Ishikawa (cell line): ENCODE measurements at regions not wholly inside any gene's neighbourhood (a gene's known extent, or its start where the extent isn't known, plus 50 kb on each side); places are given as distances from the start of the nearest gene placed in this dataset.

Experiments
- CEBPB ChIP-seq: IDR thresholded peaks from 2 replicates; pipeline ENCODE4 v1.6.1; 2012
- CREB1 ChIP-seq: IDR thresholded peaks from 2 replicates; pipeline ENCODE4 v1.6.1; 2012; ENCODE audit warnings: low read depth
- EGR1 ChIP-seq: IDR thresholded peaks from 2 replicates; pipeline ENCODE4 v1.6.1; 2012
- EP300 ChIP-seq: IDR thresholded peaks from 2 replicates; pipeline ENCODE4 v1.6.1; 2012; ENCODE audit warnings: borderline replicate concordance
- FOXM1 ChIP-seq: IDR thresholded peaks from 2 replicates; pipeline ENCODE4 v1.6.1; 2012; ENCODE audit warnings: low read depth, borderline replicate concordance
- NFIC ChIP-seq: IDR thresholded peaks from 2 replicates; pipeline ENCODE4 v1.6.1; 2012
- RAD21 ChIP-seq: IDR thresholded peaks from 2 replicates; pipeline ENCODE4 v1.6.1; 2012; ENCODE audit warnings: low read depth
- REST ChIP-seq: IDR thresholded peaks from 2 replicates; pipeline ENCODE4 v1.6.1; 2012; ENCODE audit warnings: low read depth, mild to moderate bottlenecking
- TAF1 ChIP-seq: IDR thresholded peaks from 2 replicates; pipeline ENCODE4 v1.6.1; 2012; ENCODE audit warnings: low read depth, mild to moderate bottlenecking
- TCF12 ChIP-seq: IDR thresholded peaks from 2 replicates; pipeline ENCODE4 v1.6.1; 2012; ENCODE audit warnings: low read depth
- TEAD4 ChIP-seq: IDR thresholded peaks from 2 replicates; pipeline ENCODE4 v1.6.1; 2012
- YY1 ChIP-seq: IDR thresholded peaks from 2 replicates; pipeline ENCODE4 v1.6.1; 2012; ENCODE audit warnings: low read depth
- ZBTB7A ChIP-seq: IDR thresholded peaks from 2 replicates; pipeline ENCODE4 v1.6.1; 2012; ENCODE audit warnings: low read depth
- TF ChIP-seq, protein P1 (sequence below): IDR thresholded peaks from 2 replicates; pipeline ENCODE4 v1.6.1; 2012
- TF ChIP-seq, protein P2 (sequence below): IDR thresholded peaks from 2 replicates; pipeline ENCODE4 v1.6.1; 2012

- TF ChIP-seq EGR1 (no peak), NFIC (no peak), EP300 (no peak), CEBPB (no peak), YY1 (no peak), ZBTB7A (no peak), CREB1 (no peak), RAD21 (no peak), FOXM1 (no peak), TAF1 (no peak), TCF12 (no peak), TEAD4 (no peak), REST (no peak)
- TF ChIP-seq, protein P1, sequence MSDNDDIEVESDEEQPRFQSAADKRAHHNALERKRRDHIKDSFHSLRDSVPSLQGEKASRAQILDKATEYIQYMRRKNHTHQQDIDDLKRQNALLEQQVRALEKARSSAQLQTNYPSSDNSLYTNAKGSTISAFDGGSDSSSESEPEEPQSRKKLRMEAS: no peak
- TF ChIP-seq, protein P2, sequence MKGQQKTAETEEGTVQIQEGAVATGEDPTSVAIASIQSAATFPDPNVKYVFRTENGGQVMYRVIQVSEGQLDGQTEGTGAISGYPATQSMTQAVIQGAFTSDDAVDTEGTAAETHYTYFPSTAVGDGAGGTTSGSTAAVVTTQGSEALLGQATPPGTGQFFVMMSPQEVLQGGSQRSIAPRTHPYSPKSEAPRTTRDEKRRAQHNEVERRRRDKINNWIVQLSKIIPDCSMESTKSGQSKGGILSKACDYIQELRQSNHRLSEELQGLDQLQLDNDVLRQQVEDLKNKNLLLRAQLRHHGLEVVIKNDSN: no peak
Measured at GRCh38 chr1:38269923-38270848, 223.6 kb upstream of the POU3F1 start.

- TF ChIP-seq, protein P1: no peak
- no peak for TF ChIP-seq REST
- no peak for TF ChIP-seq YY1
- TF ChIP-seq ZBTB7A: no peak
- TF ChIP-seq FOXM1: no peak
- no peak for TF ChIP-seq TAF1
- TF ChIP-seq EP300: no peak
- no peak for TF ChIP-seq NFIC
- TF ChIP-seq, protein P2: no peak
- TF ChIP-seq TEAD4: no peak
- TF ChIP-seq CREB1: no peak
- no peak for TF ChIP-seq CEBPB
Measured at GRCh38 chr1:38268226-38268625, 221.6 kb upstream of the POU3F1 start.

- TF ChIP-seq TEAD4: no peak
- TF ChIP-seq NFIC: no peak
- TF ChIP-seq FOXM1: no peak
- TF ChIP-seq RAD21: no peak
- no peak for TF ChIP-seq YY1
Measured at GRCh38 chr1:38267037-38268036, 220.7 kb upstream of the POU3F1 start.

GRCh38 chr1:38266197-38266520 is 219.6 kb upstream of the POU3F1 start:
- TF ChIP-seq REST (no peak), RAD21 (no peak), CEBPB (no peak), TAF1 (no peak), EP300 (no peak), FOXM1 (no peak)
- TF ChIP-seq, protein P2: no peak
